GM12891 (cell line): ENCODE measurements at regions not wholly inside any gene's neighbourhood (a gene's known extent, or its start where the extent isn't known, plus 50 kb on each side); places are given as distances from the start of the nearest gene placed in this dataset.

Experiments used
- POLR2AphosphoS5 ChIP-seq: IDR thresholded peaks from 2 replicates; pipeline ENCODE4 v1.6.1; 2011; ENCODE audit warnings: low read depth, low read length, control low read depth
- TAF1 ChIP-seq: IDR thresholded peaks from 2 replicates; pipeline ENCODE4 v1.6.1; 2011; ENCODE audit warnings: low read depth, low read length, control low read depth

GRCh38 chr12:73506611-73507010, 1031.0 kb upstream of the ATXN7L3B start:
- no peak for TF ChIP-seq POLR2AphosphoS5
- no peak for TF ChIP-seq TAF1
